Dendritic cell treated with granulocyte-macrophage colony-stimulating factor and Interleukin-4, amounts not matched to agents 40 ng/mL and 50 ng/mL, for 4 days (primary cell): ENCODE measurements at regions not wholly inside any gene's neighbourhood (a gene's known extent, or its start where the extent isn't known, plus 50 kb on each side); places are given as distances from the start of the nearest gene placed in this dataset.
"Not testable (repeated sequence)": the region's sequence is repeated elsewhere in the genome, so short reads cannot be mapped to it uniquely, and the experiment has no call there.

ENCODE experiments used
- H3K27ac Mint-ChIP-seq: one replicate; pipeline ENCODE4 v1.8.0; 2022; ENCODE audit warnings: mild to moderate bottlenecking, mixed read lengths
- H3K27me3 Mint-ChIP-seq: one replicate; pipeline ENCODE4 v1.8.0; 2022; ENCODE audit warnings: mild to moderate bottlenecking, mixed read lengths
- H3K36me3 Mint-ChIP-seq: one replicate; pipeline ENCODE4 v1.8.0; 2022; ENCODE audit warnings: low read depth, mixed read lengths
- H3K4me1 Mint-ChIP-seq: one replicate; pipeline ENCODE4 v1.8.0; 2022; ENCODE audit warnings: low read depth, mixed read lengths
- H3K4me3 Mint-ChIP-seq: one replicate; pipeline ENCODE4 v1.8.0; 2022; ENCODE audit warnings: mild to moderate bottlenecking, moderate library complexity, mixed read lengths
- H3K9me3 Mint-ChIP-seq: one replicate; pipeline ENCODE4 v1.8.0; 2022; ENCODE audit warnings: mixed read lengths
- intact Hi-C: fragments of 100-400 bp; cut with micrococcal nuclease; formaldehyde crosslinking; loops from one replicate; pipeline ENCODE4 v1.15.0; 2022

DNA sequence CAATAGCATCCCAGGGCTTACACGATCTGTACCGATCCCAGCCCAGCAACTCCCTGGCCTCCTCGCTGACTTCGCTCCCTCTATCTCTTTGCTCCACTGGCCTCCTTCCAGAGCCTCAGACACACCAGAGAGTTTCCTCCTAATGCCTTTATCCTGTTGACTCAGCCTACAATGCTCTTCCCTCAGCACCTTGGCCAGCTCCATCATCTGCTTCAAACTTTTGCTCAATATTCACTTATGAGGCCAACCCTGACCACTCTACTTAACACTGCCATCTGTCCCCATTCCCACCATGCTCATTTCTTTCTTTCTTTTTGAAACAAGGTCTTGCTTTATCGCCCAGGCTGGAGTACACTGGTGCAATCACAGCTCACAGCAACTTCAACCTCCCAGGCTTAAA lies 180.9 kb downstream of the CEP170 start:
- H3K4me3 Mint-ChIP-seq, H3K27me3 Mint-ChIP-seq, H3K27ac Mint-ChIP-seq, H3K36me3 Mint-ChIP-seq, intact Hi-C loops, H3K4me1 Mint-ChIP-seq, H3K9me3 Mint-ChIP-seq: not testable (repeated sequence)

DNA sequence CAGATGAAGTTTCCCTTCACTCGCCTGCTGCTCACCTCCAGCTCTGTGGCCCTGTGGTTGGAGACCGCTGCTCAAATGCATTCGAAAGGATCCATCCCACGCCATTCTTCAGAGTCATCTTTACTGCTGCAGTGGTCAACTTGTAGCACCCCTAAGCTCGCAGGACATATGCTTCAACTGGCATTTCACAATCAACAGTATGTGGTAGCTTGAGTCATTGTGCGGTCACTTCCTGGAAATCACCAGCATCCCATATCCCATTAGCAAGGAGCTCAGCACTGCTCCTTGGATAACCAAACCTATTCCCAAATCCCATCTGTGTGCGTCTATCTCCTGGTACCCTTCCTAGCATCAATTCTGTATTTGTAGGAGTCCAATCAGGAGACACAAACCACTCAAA lies 188.0 kb downstream of the CEP170 start:
- H3K27me3 Mint-ChIP-seq, H3K27ac Mint-ChIP-seq, H3K36me3 Mint-ChIP-seq, H3K4me1 Mint-ChIP-seq, intact Hi-C loops, H3K9me3 Mint-ChIP-seq, H3K4me3 Mint-ChIP-seq: not testable (repeated sequence)

- H3K27ac Mint-ChIP-seq, H3K4me1 Mint-ChIP-seq, H3K4me3 Mint-ChIP-seq, H3K27me3 Mint-ChIP-seq, intact Hi-C loops, H3K9me3 Mint-ChIP-seq, H3K36me3 Mint-ChIP-seq: not testable (repeated sequence)
These were observed 193.1 kb downstream of the CEP170 start for GRCh38 chr1:243061965-243062364.

DNA sequence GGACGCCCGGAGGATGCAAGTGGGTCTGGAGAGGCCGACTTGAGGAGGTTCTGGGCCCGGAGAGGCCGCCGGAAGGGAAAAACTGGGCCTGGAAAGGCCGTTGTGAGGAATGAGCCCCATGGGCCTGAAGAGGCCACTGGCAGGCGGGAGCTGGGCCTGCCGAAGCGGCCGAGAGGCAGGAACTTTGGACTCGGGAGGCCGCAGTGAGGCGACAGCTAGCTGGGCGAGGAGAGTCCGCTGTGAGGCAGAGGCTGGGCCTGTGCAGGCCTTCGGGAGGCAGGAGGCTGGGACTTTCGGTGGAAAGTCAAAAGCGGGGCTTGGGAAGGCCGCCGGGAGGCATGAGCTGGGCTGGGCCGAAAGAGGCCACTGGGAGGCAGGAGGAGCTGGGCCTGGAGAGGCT lies 199.6 kb downstream of the CEP170 start:
- H3K4me3 Mint-ChIP-seq, H3K4me1 Mint-ChIP-seq, intact Hi-C loops, H3K9me3 Mint-ChIP-seq, H3K27me3 Mint-ChIP-seq, H3K36me3 Mint-ChIP-seq, H3K27ac Mint-ChIP-seq: not testable (repeated sequence)

- H3K9me3 Mint-ChIP-seq, intact Hi-C loops, H3K4me1 Mint-ChIP-seq, H3K27ac Mint-ChIP-seq, H3K36me3 Mint-ChIP-seq, H3K4me3 Mint-ChIP-seq, H3K27me3 Mint-ChIP-seq: not testable (repeated sequence)
These were observed 200.0 kb downstream of the CEP170 start for GRCh38 chr1:243055091-243055490.

DNA sequence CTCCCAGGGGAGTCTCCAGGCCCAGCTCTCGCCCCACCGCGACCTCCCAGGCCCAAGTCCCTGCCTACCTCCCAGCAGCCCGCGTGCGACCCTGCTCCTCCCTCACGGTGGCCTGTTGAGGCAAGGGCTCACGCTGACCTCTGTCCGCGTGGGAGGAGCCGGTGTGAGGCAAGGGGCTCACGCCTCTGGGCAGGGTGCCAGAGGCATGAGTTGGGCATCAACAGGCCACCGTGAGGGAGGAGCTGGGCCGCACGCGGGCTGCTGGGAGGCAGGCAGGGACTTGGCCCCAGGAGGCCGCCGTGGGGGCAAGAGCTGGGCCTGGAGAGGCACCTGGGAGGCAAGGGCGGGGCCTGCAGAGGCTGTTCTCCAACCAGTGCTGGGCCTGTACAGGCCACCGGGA lies 200.4 kb downstream of the CEP170 start:
- intact Hi-C loops, H3K4me3 Mint-ChIP-seq, H3K27me3 Mint-ChIP-seq, H3K9me3 Mint-ChIP-seq, H3K27ac Mint-ChIP-seq, H3K4me1 Mint-ChIP-seq, H3K36me3 Mint-ChIP-seq: not testable (repeated sequence)

GRCh38 chr1:243053048-243053447 lies 202.0 kb downstream of the CEP170 start:
- H3K36me3 Mint-ChIP-seq, H3K9me3 Mint-ChIP-seq, H3K27ac Mint-ChIP-seq, H3K27me3 Mint-ChIP-seq, H3K4me3 Mint-ChIP-seq, intact Hi-C loops, H3K4me1 Mint-ChIP-seq: not testable (repeated sequence)

- H3K9me3 Mint-ChIP-seq = not testable (repeated sequence)
These were observed 204.5 kb downstream of the CEP170 start for GRCh38 chr1:243050613-243051012.

GRCh38 chr1:243049716-243050115 lies 205.4 kb downstream of the CEP170 start:
- H3K9me3 Mint-ChIP-seq, H3K27me3 Mint-ChIP-seq, H3K27ac Mint-ChIP-seq, H3K4me1 Mint-ChIP-seq, intact Hi-C loops, H3K4me3 Mint-ChIP-seq, H3K36me3 Mint-ChIP-seq: not testable (repeated sequence)

More at GRCh38 chr1:243050613-243051012, 204.5 kb downstream of the CEP170 start:
- H3K4me3 Mint-ChIP-seq, intact Hi-C loops, H3K4me1 Mint-ChIP-seq, H3K27ac Mint-ChIP-seq, H3K36me3 Mint-ChIP-seq, H3K27me3 Mint-ChIP-seq: not testable (repeated sequence)

- H3K4me1 Mint-ChIP-seq, H3K4me3 Mint-ChIP-seq, H3K27ac Mint-ChIP-seq, H3K9me3 Mint-ChIP-seq, H3K36me3 Mint-ChIP-seq, H3K27me3 Mint-ChIP-seq, intact Hi-C loops: not testable (repeated sequence)
These were observed 233.7 kb downstream of the CEP170 start for GRCh38 chr1:243021365-243021764.

DNA sequence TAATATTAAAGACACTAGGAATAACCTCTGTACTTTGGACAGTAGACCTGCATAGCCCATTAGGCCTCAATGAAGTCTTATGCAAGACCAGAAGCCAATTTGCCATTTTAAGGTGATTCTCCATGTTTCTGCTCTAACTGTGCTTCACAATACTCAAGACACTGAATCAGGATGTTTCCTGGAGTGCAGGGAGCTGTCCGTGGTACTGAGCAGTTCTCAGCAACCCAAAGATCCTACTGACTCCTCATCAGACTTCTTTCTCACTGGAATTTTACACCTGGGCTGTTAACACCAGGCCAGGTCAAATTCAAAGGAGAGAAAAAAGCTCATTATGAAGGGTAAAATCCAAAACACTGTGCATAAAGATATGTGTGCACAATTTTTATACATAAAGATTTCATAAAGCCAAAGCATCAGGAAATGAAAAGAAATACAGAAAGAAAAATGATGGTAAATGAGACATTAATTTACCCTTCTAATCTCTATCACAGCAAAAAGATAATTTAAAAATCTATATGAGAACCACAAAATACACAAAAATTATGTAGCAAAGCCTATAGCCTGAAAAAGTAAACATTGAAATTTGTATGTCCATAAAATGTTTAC lies 235.9 kb downstream of the CEP170 start:
- not testable (repeated sequence) for H3K4me1 Mint-ChIP-seq

DNA sequence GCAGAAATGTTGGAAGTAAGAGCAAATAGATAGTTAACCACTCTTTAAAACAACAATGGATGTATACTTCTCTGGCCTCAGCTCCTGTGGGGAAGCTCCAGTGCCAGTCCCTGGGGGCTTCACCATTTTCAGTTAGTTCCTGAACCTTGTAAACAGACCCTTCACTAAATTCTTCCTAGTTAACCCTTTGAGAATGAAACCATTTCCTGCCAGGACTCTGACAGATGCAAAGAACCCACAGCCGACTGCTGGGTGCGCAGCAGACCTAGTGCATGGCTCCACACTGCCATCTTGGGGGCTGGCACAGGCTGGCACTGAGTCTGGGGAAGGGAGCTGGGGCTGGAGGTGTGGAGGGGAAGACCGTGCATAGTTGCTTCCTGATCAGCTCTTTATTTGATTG lies 244.4 kb downstream of the CEP170 start:
- H3K27me3 Mint-ChIP-seq, H3K4me3 Mint-ChIP-seq, H3K9me3 Mint-ChIP-seq, H3K36me3 Mint-ChIP-seq, intact Hi-C loops, H3K27ac Mint-ChIP-seq, H3K4me1 Mint-ChIP-seq: not testable (repeated sequence)

More for the DNA sequence above, 235.9 kb downstream of the CEP170 start:
- H3K9me3 Mint-ChIP-seq, H3K27ac Mint-ChIP-seq, H3K36me3 Mint-ChIP-seq, H3K27me3 Mint-ChIP-seq, H3K4me3 Mint-ChIP-seq, intact Hi-C loops: not testable (repeated sequence)

DNA sequence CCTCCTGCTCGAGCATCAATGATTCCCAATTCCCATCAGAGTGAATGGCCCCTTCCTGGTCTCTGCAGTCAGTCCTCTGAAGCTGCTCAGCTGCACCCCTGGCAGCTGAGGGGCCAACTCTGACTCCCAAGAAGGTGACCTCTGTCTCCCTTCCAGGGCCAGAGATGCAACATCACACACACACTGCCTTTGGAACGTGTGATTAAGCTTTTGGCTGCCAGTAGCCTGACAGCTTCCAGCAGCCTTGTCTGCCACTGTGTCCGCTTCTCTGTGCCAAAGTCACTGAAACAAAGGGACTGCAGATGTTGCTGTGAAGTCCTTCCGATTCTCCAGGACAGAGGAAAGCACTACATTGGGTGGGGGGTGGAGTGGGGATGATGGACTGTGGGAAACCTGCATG lies 254.1 kb downstream of the CEP170 start:
- H3K27ac Mint-ChIP-seq, H3K4me3 Mint-ChIP-seq, H3K9me3 Mint-ChIP-seq, H3K36me3 Mint-ChIP-seq, H3K27me3 Mint-ChIP-seq, intact Hi-C loops, H3K4me1 Mint-ChIP-seq: not testable (repeated sequence)

- intact Hi-C loops, H3K27ac Mint-ChIP-seq, H3K9me3 Mint-ChIP-seq, H3K4me1 Mint-ChIP-seq, H3K4me3 Mint-ChIP-seq, H3K27me3 Mint-ChIP-seq, H3K36me3 Mint-ChIP-seq: not testable (repeated sequence)
These were observed 262.3 kb downstream of the CEP170 start for GRCh38 chr1:242992776-242993175.

DNA sequence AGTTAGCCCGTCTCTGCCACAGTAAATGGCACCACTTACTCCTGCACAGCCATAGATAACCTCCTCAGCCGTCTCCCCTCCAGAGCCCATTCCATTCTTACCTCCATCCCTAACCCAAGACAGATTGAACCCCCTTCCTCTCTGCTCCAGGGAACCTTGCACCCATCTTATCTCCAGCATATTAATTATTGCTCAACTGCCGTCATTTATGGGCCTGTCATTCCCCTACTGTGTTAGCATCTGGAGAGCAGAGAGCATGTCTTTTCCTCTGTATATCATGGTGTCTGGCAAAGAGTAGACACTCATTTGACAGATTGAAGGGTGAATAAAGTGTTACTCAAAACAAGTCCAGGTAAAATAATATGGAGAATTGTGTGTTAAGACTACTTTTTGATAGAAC lies 270.0 kb downstream of the CEP170 start:
- H3K9me3 Mint-ChIP-seq, H3K4me3 Mint-ChIP-seq, H3K36me3 Mint-ChIP-seq, H3K27me3 Mint-ChIP-seq, H3K27ac Mint-ChIP-seq, H3K4me1 Mint-ChIP-seq, intact Hi-C loops: not testable (repeated sequence)

DNA sequence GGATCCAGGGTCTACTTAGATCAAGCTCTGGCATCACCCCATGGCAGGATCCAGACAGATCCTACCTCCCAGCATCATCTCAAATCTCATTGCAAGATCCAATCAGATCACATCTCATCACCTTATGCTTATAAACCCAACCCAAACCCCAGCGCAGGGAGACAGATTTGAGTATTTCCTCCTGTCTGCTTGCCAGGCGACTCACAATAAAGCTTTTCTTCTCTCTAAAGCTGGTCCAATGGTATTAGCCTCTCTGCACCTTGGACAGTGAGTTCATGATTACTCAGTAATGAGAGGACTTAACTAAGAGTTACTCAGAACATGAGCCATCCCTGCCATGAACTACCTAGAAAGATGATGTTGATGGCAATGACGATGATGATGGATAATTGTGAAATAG lies 281.7 kb downstream of the CEP170 start:
- H3K27ac Mint-ChIP-seq, intact Hi-C loops, H3K27me3 Mint-ChIP-seq, H3K4me1 Mint-ChIP-seq, H3K9me3 Mint-ChIP-seq, H3K36me3 Mint-ChIP-seq, H3K4me3 Mint-ChIP-seq: not testable (repeated sequence)
